Ishikawa (cell line): ENCODE measurements at regions not wholly inside any gene's neighbourhood (a gene's known extent, or its start where the extent isn't known, plus 50 kb on each side); places are given as distances from the start of the nearest gene placed in this dataset.

Experiments
- EGR1 ChIP-seq: IDR thresholded peaks from 2 replicates; pipeline ENCODE4 v1.6.1; 2012
- RAD21 ChIP-seq: IDR thresholded peaks from 2 replicates; pipeline ENCODE4 v1.6.1; 2012; ENCODE audit warnings: low read depth
- TAF1 ChIP-seq: IDR thresholded peaks from 2 replicates; pipeline ENCODE4 v1.6.1; 2012; ENCODE audit warnings: low read depth, mild to moderate bottlenecking
- TCF12 ChIP-seq: IDR thresholded peaks from 2 replicates; pipeline ENCODE4 v1.6.1; 2012; ENCODE audit warnings: low read depth
- TF ChIP-seq, protein P1 (sequence below): IDR thresholded peaks from 2 replicates; pipeline ENCODE4 v1.6.1; 2012; ENCODE audit warnings: low read depth, mild to moderate bottlenecking

- no peak for TF ChIP-seq TCF12
- TF ChIP-seq RAD21, result no peak
- TF ChIP-seq TAF1, result no peak
- TF ChIP-seq, protein P1, sequence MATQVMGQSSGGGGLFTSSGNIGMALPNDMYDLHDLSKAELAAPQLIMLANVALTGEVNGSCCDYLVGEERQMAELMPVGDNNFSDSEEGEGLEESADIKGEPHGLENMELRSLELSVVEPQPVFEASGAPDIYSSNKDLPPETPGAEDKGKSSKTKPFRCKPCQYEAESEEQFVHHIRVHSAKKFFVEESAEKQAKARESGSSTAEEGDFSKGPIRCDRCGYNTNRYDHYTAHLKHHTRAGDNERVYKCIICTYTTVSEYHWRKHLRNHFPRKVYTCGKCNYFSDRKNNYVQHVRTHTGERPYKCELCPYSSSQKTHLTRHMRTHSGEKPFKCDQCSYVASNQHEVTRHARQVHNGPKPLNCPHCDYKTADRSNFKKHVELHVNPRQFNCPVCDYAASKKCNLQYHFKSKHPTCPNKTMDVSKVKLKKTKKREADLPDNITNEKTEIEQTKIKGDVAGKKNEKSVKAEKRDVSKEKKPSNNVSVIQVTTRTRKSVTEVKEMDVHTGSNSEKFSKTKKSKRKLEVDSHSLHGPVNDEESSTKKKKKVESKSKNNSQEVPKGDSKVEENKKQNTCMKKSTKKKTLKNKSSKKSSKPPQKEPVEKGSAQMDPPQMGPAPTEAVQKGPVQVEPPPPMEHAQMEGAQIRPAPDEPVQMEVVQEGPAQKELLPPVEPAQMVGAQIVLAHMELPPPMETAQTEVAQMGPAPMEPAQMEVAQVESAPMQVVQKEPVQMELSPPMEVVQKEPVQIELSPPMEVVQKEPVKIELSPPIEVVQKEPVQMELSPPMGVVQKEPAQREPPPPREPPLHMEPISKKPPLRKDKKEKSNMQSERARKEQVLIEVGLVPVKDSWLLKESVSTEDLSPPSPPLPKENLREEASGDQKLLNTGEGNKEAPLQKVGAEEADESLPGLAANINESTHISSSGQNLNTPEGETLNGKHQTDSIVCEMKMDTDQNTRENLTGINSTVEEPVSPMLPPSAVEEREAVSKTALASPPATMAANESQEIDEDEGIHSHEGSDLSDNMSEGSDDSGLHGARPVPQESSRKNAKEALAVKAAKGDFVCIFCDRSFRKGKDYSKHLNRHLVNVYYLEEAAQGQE, result no peak
- no peak for TF ChIP-seq EGR1
Observed at GRCh38 chr2:58739033-58739432, 497.9 kb upstream of the FANCL start.
